HepG2 (cell line): ENCODE measurements at regions not wholly inside any gene's neighbourhood (a gene's known extent, or its start where the extent isn't known, plus 50 kb on each side); places are given as distances from the start of the nearest gene placed in this dataset.

Experiments
- ATAC-seq: fragments of 200-7000 bp; cut with Tn5 transposase; 3 replicates; pipeline ENCODE4 v1.9.1; 2020; ENCODE audit warnings: mild to moderate bottlenecking, moderate library complexity
- BruUV-seq: library from RNA; stranded (reverse); fragments of 400-500 nt; replicated peaks from 2 replicates; lab custom pipeline; 2021; lab: Mats Ljungman, UMichigan
- CTCF ChIA-PET: fragments of 300-600 bp; formaldehyde crosslinking; extraction: SDS; loops from one replicate; lab custom pipeline; 2021; ENCODE audit warnings: low total read pairs, inconsistent platforms, low intra/inter-chr PET ratio; lab: Yijun Ruan, JAX
- POLR2A ChIA-PET: fragments of 350-600 bp; sonication (Branson Sonifier 250); formaldehyde crosslinking; loops from one replicate; lab custom pipeline; 2020; ENCODE audit warnings: antibody characterized with exemption, inconsistent platforms; lab: Yijun Ruan, JAX
- DNase-seq: peaks from one replicate; pipeline ENCODE4 v3.0.0-alpha.2; 2015; ENCODE audit warnings: low spot score
- FAIRE-seq: peaks from 3 replicates; lab custom pipeline; 2011; peaks lifted over from hg19 to GRCh38; lab: Jason Lieb, UNC
- H2AFZ ChIP-seq: one replicate; pipeline ENCODE4 v1.6.1; 2011; ENCODE audit warnings: low read length, inconsistent platforms
- H3K27ac ChIP-seq: fragments of 300-600 bp; 3 replicates; pipeline ENCODE4 v1.8.0; 2011; ENCODE audit warnings: mixed run types, mild to moderate bottlenecking, mixed read lengths, low read length, inconsistent platforms; ENCODE audit not compliant: insufficient read depth; ENCODE audit errors: extremely low read length
- H3K27me3 ChIP-seq, 2 experiments: fragments of 200-600 bp in 1 of 2; 2 replicates in 1 of 2; 3 replicates in 1 of 2; pipeline versions ENCODE4 v1.6.0 to v1.8.0; 2011; ENCODE audit warnings: low read length in 2 of 2, mild to moderate bottlenecking in 2 of 2, moderate library complexity in 2 of 2, inconsistent platforms in 1 of 2; ENCODE audit not compliant: insufficient read depth in 2 of 2, control insufficient read depth in 1 of 2
- H3K36me3 ChIP-seq, 2 experiments: fragments of 200-600 bp in 1 of 2; replicated peaks in 1 of 2; 2 replicates in 1 of 2; 3 replicates in 1 of 2; pipeline versions ENCODE4 v1.5.1 to v1.8.0; 2011; ENCODE audit warnings: low read length in 2 of 2, inconsistent platforms in 1 of 2; ENCODE audit not compliant: insufficient read depth in 2 of 2, control insufficient read depth in 1 of 2
- H3K4me1 ChIP-seq: 2 replicates; pipeline ENCODE4 v1.5.1; 2012; ENCODE audit warnings: low read length, inconsistent platforms; ENCODE audit not compliant: insufficient read depth
- H3K4me2 ChIP-seq: 2 replicates; pipeline ENCODE4 v1.6.0; 2011; ENCODE audit warnings: low read depth, low read length, inconsistent platforms
- H3K4me3 ChIP-seq, 3 experiments: fragments of 200-600 bp in 1 of 3; sonication (generic), shearing (Covaris generic) in 1 of 3; replicated peaks in 1 of 3; 2 replicates each; pipeline ENCODE4 v1.5.1; 2011 to 2016; ENCODE audit warnings: low read length in 3 of 3, inconsistent platforms in 2 of 3, low read depth in 2 of 3, mild to moderate bottlenecking in 2 of 3, control low read depth in 1 of 3, mixed read lengths in 1 of 3; ENCODE audit not compliant: insufficient read depth in 1 of 3
- H3K79me2 ChIP-seq: one replicate; pipeline ENCODE4 v1.6.1; 2011; ENCODE audit warnings: low read length, inconsistent platforms; ENCODE audit not compliant: insufficient read depth
- H3K9ac ChIP-seq: 2 replicates; pipeline ENCODE4 v1.6.0; 2011; ENCODE audit warnings: mild to moderate bottlenecking, low read depth, low read length, inconsistent platforms; ENCODE audit not compliant: insufficient read depth
- H3K9me3 ChIP-seq: 2 replicates; pipeline ENCODE4 v1.5.1; 2012; ENCODE audit warnings: mild to moderate bottlenecking, low read length
- H4K20me1 ChIP-seq: 2 replicates; pipeline ENCODE4 v1.6.0; 2011; ENCODE audit warnings: inconsistent platforms, mild to moderate bottlenecking, low read length, moderate library complexity; ENCODE audit not compliant: insufficient read depth
- ATF7-NPFF ChIP-seq: sonication (generic); formaldehyde crosslinking; IDR thresholded peaks from 2 replicates; pipeline ENCODE4 v1.8.1; 2023; ENCODE audit warnings: mild to moderate bottlenecking, low read depth, missing genetic modification reagents, moderate library complexity
- CBX2 ChIP-seq, 2 experiments: fragments of 200-600 bp in 1 of 2; sonication (generic); formaldehyde crosslinking in 1 of 2; IDR thresholded peaks; 2 replicates each; pipeline versions ENCODE4 v1.7.0 to v1.8.1; 2018 to 2022; ENCODE audit warnings: low read depth in 2 of 2, low read length in 1 of 2, mild to moderate bottlenecking in 1 of 2, missing genetic modification reagents in 1 of 2
- CCDC6 ChIP-seq: sonication (generic); formaldehyde crosslinking; IDR thresholded peaks from 2 replicates; pipeline ENCODE4 v1.8.1; 2022; ENCODE audit warnings: mild to moderate bottlenecking, missing genetic modification reagents, moderate library complexity
- MAZ ChIP-seq, 2 experiments: sonication (generic) in 1 of 2; formaldehyde crosslinking in 1 of 2; IDR thresholded peaks; 2 replicates each; pipeline versions ENCODE4 v1.5.0 to v1.6.1; 2012 to 2020; ENCODE audit warnings: low read depth in 2 of 2, mild to moderate bottlenecking in 2 of 2, borderline replicate concordance in 1 of 2, improper control_type of control experiment in 1 of 2, low read length in 1 of 2, missing genetic modification reagents in 1 of 2, moderate library complexity in 1 of 2
- MZF1 ChIP-seq: sonication (generic); formaldehyde crosslinking; IDR thresholded peaks from 2 replicates; pipeline ENCODE4 v1.8.1; 2023; ENCODE audit warnings: mild to moderate bottlenecking, missing genetic modification reagents, borderline replicate concordance
- RAD51 ChIP-seq: fragments of 450-650 bp; IDR thresholded peaks from 2 replicates; pipeline ENCODE4 v1.6.1; 2016; ENCODE audit warnings: borderline replicate concordance
- SOX5 ChIP-seq: IDR thresholded peaks from 2 replicates; pipeline ENCODE4 v1.6.1; 2016; ENCODE audit warnings: borderline replicate concordance
- TOE1 ChIP-seq: sonication (generic); formaldehyde crosslinking; IDR thresholded peaks from 2 replicates; pipeline ENCODE4 v1.4.0; 2020; ENCODE audit warnings: mild to moderate bottlenecking, missing genetic modification reagents
- ZNF274 ChIP-seq: sonication (generic); formaldehyde crosslinking; IDR thresholded peaks from 2 replicates; pipeline ENCODE4 v1.5.1; 2020; ENCODE audit warnings: mild to moderate bottlenecking, missing genetic modification reagents
- ZNF570 ChIP-seq: sonication (generic); formaldehyde crosslinking; IDR thresholded peaks from 2 replicates; pipeline ENCODE4 v1.4.0; 2020; ENCODE audit warnings: mild to moderate bottlenecking, missing genetic modification reagents, borderline replicate concordance
- ZNF784 ChIP-seq: sonication (generic); formaldehyde crosslinking; IDR thresholded peaks from 2 replicates; pipeline ENCODE4 v1.5.1; 2020; ENCODE audit warnings: missing genetic modification reagents, mild to moderate bottlenecking, borderline replicate concordance
- WGBS: methylation state at CpG from one replicate; pipeline ENCODE4 v1.1.6; 2017; ENCODE audit warnings: low lambda C conversion rate; 5-methylcytosine and 5-hydroxymethylcytosine counted together
- in situ Hi-C: cut with HindIII; loops from 2 replicates; pipeline ENCODE4 v1.10.0; 2017; ENCODE audit warnings: low pct_unique_long_range_greater_than_20kb; ENCODE audit not compliant: extremely low pct_ligation_motif_present
- intact Hi-C: fragments of 100-400 bp; cut with micrococcal nuclease; formaldehyde crosslinking; loops from one replicate; pipeline ENCODE4 v1.10.0; 2022; ENCODE audit not compliant: unreplicated experiment

- in situ Hi-C loops (no loop called here), intact Hi-C loops (no loop called here)
- no peak for TF ChIP-seq ZNF570 (CRISPR knock-in tag)
- no peaks in the 10 kb centered on the region for H3K27me3 ChIP-seq
- ATAC-seq (no peak), DNase-seq (no peak), FAIRE-seq (no peak)
- WGBS: 34% methylated on average over 3 of the region's 3 CpGs
- no peaks in the 10 kb centered on the region for H3K79me2 ChIP-seq
- CTCF ChIA-PET: no interaction called here
- H2AFZ ChIP-seq: no peak overlapping the region
- no peaks in the 10 kb centered on the region for H3K36me3 ChIP-seq
- H3K4me1 ChIP-seq: no peaks in the 10 kb centered on the region
- H3K9me3 ChIP-seq: no peaks in the 10 kb centered on the region
- H3K27ac ChIP-seq: no peak overlapping the region
- no peak overlapping the region for H3K4me2 ChIP-seq
- no peak overlapping the region for H3K9ac ChIP-seq
- H4K20me1 ChIP-seq: no peaks in the 10 kb centered on the region
- no peak overlapping the region for H3K4me3 ChIP-seq
- no TSS peak for BruUV-seq
- POLR2A ChIA-PET: no interaction called here
Measured at GRCh38 chr4:81564025-81564424, 92.3 kb upstream of the RASGEF1B start.

GRCh38 chr4:81562093-81562492 lies 90.4 kb upstream of the RASGEF1B start:
- H3K27me3 ChIP-seq: no peaks in the 10 kb centered on the region
- no peak for DNase-seq
- no TSS peak for BruUV-seq
- no peaks in the 10 kb centered on the region for H3K79me2 ChIP-seq
- in situ Hi-C loops: no loop called here
- H3K36me3 ChIP-seq: no peaks in the 10 kb centered on the region
- no peak overlapping the region for H3K4me2 ChIP-seq
- ChIA-PET CTCF (no interaction called here), POLR2A (no interaction called here)
- no peak overlapping the region for H3K4me3 ChIP-seq
- H3K4me1 ChIP-seq: no peaks in the 10 kb centered on the region
- H3K27ac ChIP-seq: no peak overlapping the region
- TF ChIP-seq CBX2 (IDR thresholded peaks at IDR 0.05; ENCODE audit: low read depth, low read length): no peak
- TF ChIP-seq CBX2 (CRISPR knock-in tag; IDR thresholded peaks at IDR 0.05; ENCODE audit: low read depth): no peak
- no peak for TF ChIP-seq SOX5 (CRISPR knock-in tag)
- no peak for TF ChIP-seq ZNF274 (CRISPR knock-in tag)
- TF ChIP-seq MZF1: no peak
- no peak for TF ChIP-seq CCDC6 (CRISPR knock-in tag)
- no peak for TF ChIP-seq MAZ (IDR thresholded peaks at IDR 0.05; ENCODE audit: borderline replicate concordance, low read depth, low read length)
- no peak for TF ChIP-seq MAZ (CRISPR knock-in tag; IDR thresholded peaks at IDR 0.05; ENCODE audit: low read depth)
- no peak for TF ChIP-seq RAD51
- TF ChIP-seq TOE1: no peak
- TF ChIP-seq ZNF784 (CRISPR knock-in tag): no peak
- no peak for TF ChIP-seq ATF7-NPFF (CRISPR knock-in tag)
- H3K9ac ChIP-seq: no peak overlapping the region
- no peak for ATAC-seq
- H2AFZ ChIP-seq: no peak overlapping the region
- 67% methylated on average over 1 of the region's 1 CpG for WGBS
- H4K20me1 ChIP-seq: no peaks in the 10 kb centered on the region
- H3K9me3 ChIP-seq: no peaks in the 10 kb centered on the region
- intact Hi-C loops: no loop called here
- no peak for FAIRE-seq
